GM23338 (cell line): ENCODE measurements at regions not wholly inside any gene's neighbourhood (a gene's known extent, or its start where the extent isn't known, plus 50 kb on each side); places are given as distances from the start of the nearest gene placed in this dataset.

Experiments
- ATAC-seq: fragments of 200-7000 bp; cut with Tn5 transposase; 3 replicates; pipeline ENCODE4 v1.9.1; 2020
- DNase-seq: peaks from one replicate; pipeline ENCODE4 v3.0.0-alpha.2; 2015; ENCODE audit warnings: low spot score
- H2AFZ ChIP-seq: fragments of 200-600 bp; sonication (generic); 2 replicates; pipeline ENCODE4 v1.8.0; 2016; ENCODE audit warnings: antibody characterized with exemption, mild to moderate bottlenecking, moderate library complexity
- H3F3A ChIP-seq: fragments of 200-600 bp; sonication (generic); replicated peaks from 2 replicates; pipeline ENCODE4 v1.8.0; 2017; ENCODE audit warnings: antibody characterized with exemption, mixed run types, low read depth
- H3K27ac ChIP-seq: fragments of 200-600 bp; sonication (generic); 2 replicates; pipeline ENCODE4 v1.6.1; 2016; ENCODE audit warnings: low read depth
- H3K27me3 ChIP-seq: fragments of 200-600 bp; sonication (generic); 2 replicates; pipeline ENCODE4 v1.8.0; 2016; ENCODE audit warnings: mild to moderate bottlenecking, mixed run types, moderate library complexity; ENCODE audit not compliant: insufficient read depth
- H3K36me3 ChIP-seq: fragments of 200-600 bp; sonication (generic); 2 replicates; pipeline ENCODE4 v1.8.0; 2016; ENCODE audit warnings: mild to moderate bottlenecking; ENCODE audit not compliant: insufficient read depth
- H3K4me1 ChIP-seq: fragments of 200-600 bp; sonication (generic); 2 replicates; pipeline ENCODE4 v1.8.0; 2016; ENCODE audit warnings: mild to moderate bottlenecking, moderate library complexity; ENCODE audit not compliant: insufficient read depth
- H3K4me2 ChIP-seq: fragments of 200-600 bp; sonication (generic); 2 replicates; pipeline ENCODE4 v1.7.1; 2017; ENCODE audit warnings: mixed run types
- H3K4me3 ChIP-seq: fragments of 200-600 bp; sonication (generic); 2 replicates; pipeline ENCODE4 v1.6.1; 2016; ENCODE audit warnings: mixed run types
- H3K79me2 ChIP-seq: fragments of 200-600 bp; sonication (generic); replicated peaks from 2 replicates; pipeline ENCODE4 v1.8.0; 2017; ENCODE audit warnings: mild to moderate bottlenecking; ENCODE audit not compliant: insufficient read depth
- H3K9me2 ChIP-seq: fragments of 200-600 bp; sonication (generic); 2 replicates; pipeline ENCODE4 v1.8.0; 2017; ENCODE audit not compliant: insufficient read depth
- H4K20me1 ChIP-seq: fragments of 200-600 bp; sonication (generic); replicated peaks from 2 replicates; pipeline ENCODE4 v1.8.0; 2017; ENCODE audit warnings: mild to moderate bottlenecking; ENCODE audit not compliant: insufficient read depth
- H3K27ac Mint-ChIP-seq: 2 replicates; pipeline ENCODE4 v1.8.0; 2020; ENCODE audit warnings: inconsistent platforms, mild to moderate bottlenecking, moderate library complexity, mixed read lengths
- H3K27me3 Mint-ChIP-seq: 3 replicates; pipeline ENCODE4 v1.8.0; 2022; ENCODE audit warnings: low read depth, mild to moderate bottlenecking, moderate library complexity, mixed read lengths, inconsistent platforms; ENCODE audit not compliant: insufficient read depth, poor library complexity
- H3K36me3 Mint-ChIP-seq: 3 replicates; pipeline ENCODE4 v1.8.0; 2021; ENCODE audit warnings: low read depth, mild to moderate bottlenecking, inconsistent platforms, moderate library complexity, mixed read lengths
- H3K4me1 Mint-ChIP-seq: 3 replicates; pipeline ENCODE4 v1.8.0; 2020; ENCODE audit warnings: mild to moderate bottlenecking, inconsistent platforms, mixed read lengths
- H3K4me3 Mint-ChIP-seq: 3 replicates; pipeline ENCODE4 v1.8.0; 2021; ENCODE audit warnings: moderate library complexity, mild to moderate bottlenecking, inconsistent platforms, mixed read lengths
- H3K9me3 Mint-ChIP-seq: 3 replicates; pipeline ENCODE4 v1.8.0; 2020; ENCODE audit warnings: moderate library complexity, mild to moderate bottlenecking, inconsistent platforms, mixed read lengths
- EZH2phosphoT487 ChIP-seq: fragments of 200-600 bp; sonication (generic); IDR thresholded peaks from one replicate; pipeline ENCODE4 v1.8.1; 2018; ENCODE audit warnings: antibody characterized with exemption; ENCODE audit not compliant: unreplicated experiment
- TF ChIP-seq, protein P1 (sequence below), 2 experiments: fragments of 200-600 bp in 1 of 2; sonication (generic) in 1 of 2; conservative IDR thresholded peaks; 2 replicates each; pipeline versions ENCODE4 v1.5.1 to v1.6.1; 2016 to 2017; ENCODE audit warnings: antibody characterized with exemption in 2 of 2, low read depth in 2 of 2, mild to moderate bottlenecking in 2 of 2, moderate library complexity in 1 of 2

DNA sequence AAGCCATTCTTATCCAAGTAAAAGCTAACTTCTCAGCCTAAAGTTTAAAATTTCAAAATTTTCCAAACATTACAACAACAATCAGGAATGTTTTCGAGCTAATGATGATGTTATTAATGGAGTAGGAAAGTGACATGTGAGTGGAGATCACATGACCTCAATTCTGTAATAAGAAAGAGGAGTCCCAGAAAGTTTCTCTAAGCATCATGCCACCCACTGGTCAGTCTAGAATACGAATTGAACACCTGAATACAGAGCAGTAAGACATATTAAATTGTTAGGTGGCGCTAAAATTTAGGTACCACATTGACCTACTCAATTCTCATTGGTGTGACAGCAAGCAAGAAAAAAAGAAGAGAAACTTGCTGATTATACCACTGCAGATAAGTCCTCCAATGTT is 163.9 kb downstream of the DCLK3 start:
- no peak for ATAC-seq
- Mint-ChIP-seq H3K27ac (no peak overlapping the region), H3K4me1 (no peaks in the 10 kb centered on the region)

More for the DNA sequence above, 163.9 kb downstream of the DCLK3 start:
- H3K4me3 ChIP-seq = no peak overlapping the region
- H3K4me2 ChIP-seq = no peak overlapping the region
- no peaks in the 10 kb centered on the region for H4K20me1 ChIP-seq
- H3K27ac ChIP-seq = no peak overlapping the region
- no peaks in the 10 kb centered on the region for H3K9me3 Mint-ChIP-seq
- H3K27me3 ChIP-seq = no peaks in the 10 kb centered on the region
- no peaks in the 10 kb centered on the region for H3K36me3 ChIP-seq
- H3K36me3 Mint-ChIP-seq = no peaks in the 10 kb centered on the region
- H3K4me1 ChIP-seq = no peaks in the 10 kb centered on the region
- H3K79me2 ChIP-seq = no peaks in the 10 kb centered on the region
- no peaks in the 10 kb centered on the region for H3K27me3 Mint-ChIP-seq
- TF ChIP-seq, protein P1, sequence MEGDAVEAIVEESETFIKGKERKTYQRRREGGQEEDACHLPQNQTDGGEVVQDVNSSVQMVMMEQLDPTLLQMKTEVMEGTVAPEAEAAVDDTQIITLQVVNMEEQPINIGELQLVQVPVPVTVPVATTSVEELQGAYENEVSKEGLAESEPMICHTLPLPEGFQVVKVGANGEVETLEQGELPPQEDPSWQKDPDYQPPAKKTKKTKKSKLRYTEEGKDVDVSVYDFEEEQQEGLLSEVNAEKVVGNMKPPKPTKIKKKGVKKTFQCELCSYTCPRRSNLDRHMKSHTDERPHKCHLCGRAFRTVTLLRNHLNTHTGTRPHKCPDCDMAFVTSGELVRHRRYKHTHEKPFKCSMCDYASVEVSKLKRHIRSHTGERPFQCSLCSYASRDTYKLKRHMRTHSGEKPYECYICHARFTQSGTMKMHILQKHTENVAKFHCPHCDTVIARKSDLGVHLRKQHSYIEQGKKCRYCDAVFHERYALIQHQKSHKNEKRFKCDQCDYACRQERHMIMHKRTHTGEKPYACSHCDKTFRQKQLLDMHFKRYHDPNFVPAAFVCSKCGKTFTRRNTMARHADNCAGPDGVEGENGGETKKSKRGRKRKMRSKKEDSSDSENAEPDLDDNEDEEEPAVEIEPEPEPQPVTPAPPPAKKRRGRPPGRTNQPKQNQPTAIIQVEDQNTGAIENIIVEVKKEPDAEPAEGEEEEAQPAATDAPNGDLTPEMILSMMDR (conservative IDR thresholded peaks at IDR 0.05; ENCODE audit: low read depth in 2 of 2) = 0 out of 4 replicates have a peak, but pooled peaks of 1 of the 2 experiments have one; percentile 17
- TF ChIP-seq EZH2phosphoT487 = no peak
- no peak overlapping the region for H2AFZ ChIP-seq
- no peak for DNase-seq
- H3F3A ChIP-seq = no peaks in the 10 kb centered on the region
- no peak overlapping the region for H3K4me3 Mint-ChIP-seq
- no peaks in the 10 kb centered on the region for H3K9me2 ChIP-seq
